Cardiac muscle cell (in vitro differentiated cells and primary cell): ENCODE measurements at regions not wholly inside any gene's neighbourhood (a gene's known extent, or its start where the extent isn't known, plus 50 kb on each side); places are given as distances from the start of the nearest gene placed in this dataset.
A peak's percentile ranks its signal among the peaks of the same experiment; 100 is the strongest.

Source experiments
- DNase-seq, 2 donors: peaks; one replicate each; pipeline versions ENCODE4 v3.0.0 to v3.0.0-alpha.2; 2010 to 2017; ENCODE audit warnings: low read depth in 1 of 2, low spot score in 1 of 2
- H3K27ac ChIP-seq: fragments of 200-600 bp; sonication (generic); 2 replicates; pipeline ENCODE4 v1.5.1; 2016
- H3K27me3 ChIP-seq: fragments of 200-600 bp; sonication (generic); 2 replicates; pipeline ENCODE4 v1.6.0; 2016; ENCODE audit warnings: control low read depth
- H3K36me3 ChIP-seq: fragments of 200-600 bp; sonication (generic); 2 replicates; pipeline ENCODE4 v1.5.1; 2016; ENCODE audit warnings: control low read depth
- H3K4me1 ChIP-seq: fragments of 200-600 bp; sonication (generic); 2 replicates; pipeline ENCODE4 v1.8.1; 2017; ENCODE audit warnings: low read depth, mild to moderate bottlenecking, mixed run types
- H3K4me3 ChIP-seq: fragments of 200-600 bp; sonication (generic); 2 replicates; pipeline ENCODE4 v1.5.1; 2016; ENCODE audit warnings: mild to moderate bottlenecking
- H3K9me3 ChIP-seq: fragments of 200-600 bp; sonication (generic); 2 replicates; pipeline ENCODE4 v1.5.1; 2017; ENCODE audit warnings: low read depth, mild to moderate bottlenecking, control low read depth
- TF ChIP-seq, protein P1 (sequence below): IDR thresholded peaks from 2 replicates; pipeline ENCODE4 v1.5.1; 2012; ENCODE audit warnings: low read depth, mild to moderate bottlenecking, low read length

DNA sequence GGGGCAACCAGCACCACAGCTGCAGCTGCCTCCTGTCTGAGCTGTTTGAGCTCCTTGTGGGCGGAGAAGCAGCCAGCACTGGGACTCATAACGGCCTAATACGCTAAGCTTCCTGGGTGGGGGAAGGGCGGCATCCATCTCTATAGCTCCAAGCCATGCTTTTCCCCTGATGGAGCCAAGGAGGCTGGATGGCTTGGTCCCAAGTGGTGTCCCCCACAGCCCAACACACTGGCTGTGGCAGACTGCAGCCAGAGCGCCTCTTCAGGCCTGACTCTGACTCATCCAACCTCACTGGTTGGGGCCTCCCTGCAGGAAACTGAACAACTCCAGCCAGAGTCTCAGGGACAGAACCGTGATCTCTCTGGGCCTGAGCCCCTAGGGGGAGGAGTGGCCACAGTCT lies 537.3 kb downstream of the SUCLA2 start:
- Histone ChIP-seq H3K4me1 (no peaks in the 10 kb centered on the region), H3K36me3 (no peaks in the 10 kb centered on the region), H3K4me3 (no peak overlapping the region), H3K9me3 (no peaks in the 10 kb centered on the region), H3K27me3 (no peaks in the 10 kb centered on the region), H3K27ac (no peak overlapping the region)
- TF ChIP-seq, protein P1, sequence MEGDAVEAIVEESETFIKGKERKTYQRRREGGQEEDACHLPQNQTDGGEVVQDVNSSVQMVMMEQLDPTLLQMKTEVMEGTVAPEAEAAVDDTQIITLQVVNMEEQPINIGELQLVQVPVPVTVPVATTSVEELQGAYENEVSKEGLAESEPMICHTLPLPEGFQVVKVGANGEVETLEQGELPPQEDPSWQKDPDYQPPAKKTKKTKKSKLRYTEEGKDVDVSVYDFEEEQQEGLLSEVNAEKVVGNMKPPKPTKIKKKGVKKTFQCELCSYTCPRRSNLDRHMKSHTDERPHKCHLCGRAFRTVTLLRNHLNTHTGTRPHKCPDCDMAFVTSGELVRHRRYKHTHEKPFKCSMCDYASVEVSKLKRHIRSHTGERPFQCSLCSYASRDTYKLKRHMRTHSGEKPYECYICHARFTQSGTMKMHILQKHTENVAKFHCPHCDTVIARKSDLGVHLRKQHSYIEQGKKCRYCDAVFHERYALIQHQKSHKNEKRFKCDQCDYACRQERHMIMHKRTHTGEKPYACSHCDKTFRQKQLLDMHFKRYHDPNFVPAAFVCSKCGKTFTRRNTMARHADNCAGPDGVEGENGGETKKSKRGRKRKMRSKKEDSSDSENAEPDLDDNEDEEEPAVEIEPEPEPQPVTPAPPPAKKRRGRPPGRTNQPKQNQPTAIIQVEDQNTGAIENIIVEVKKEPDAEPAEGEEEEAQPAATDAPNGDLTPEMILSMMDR: no peak
- DNase-seq: peak in 1 of 2 donors; percentile 63

DNA sequence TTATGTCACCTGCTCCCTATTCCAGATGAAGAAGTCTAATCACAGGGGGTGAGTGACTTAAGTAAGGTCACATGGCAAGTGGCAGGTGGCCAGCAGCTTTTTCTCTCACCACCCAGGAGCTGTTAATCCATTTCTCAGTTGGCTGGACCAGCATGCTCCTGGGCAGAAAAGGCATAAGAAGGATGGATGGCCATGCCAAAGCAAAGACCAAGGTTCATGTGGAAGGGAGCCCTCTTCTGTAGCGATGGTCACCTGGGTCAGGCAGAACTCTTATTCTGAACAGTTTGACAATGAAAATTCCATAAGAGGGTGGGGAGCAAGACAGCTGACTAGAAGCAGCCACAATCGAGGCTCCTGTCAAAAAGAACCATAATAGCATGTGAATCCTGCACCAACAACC lies 538.1 kb downstream of the SUCLA2 start:
- no peak for DNase-seq
- TF ChIP-seq, protein P1: no peak
- no peaks in the 10 kb centered on the region for H3K36me3 ChIP-seq

DNA sequence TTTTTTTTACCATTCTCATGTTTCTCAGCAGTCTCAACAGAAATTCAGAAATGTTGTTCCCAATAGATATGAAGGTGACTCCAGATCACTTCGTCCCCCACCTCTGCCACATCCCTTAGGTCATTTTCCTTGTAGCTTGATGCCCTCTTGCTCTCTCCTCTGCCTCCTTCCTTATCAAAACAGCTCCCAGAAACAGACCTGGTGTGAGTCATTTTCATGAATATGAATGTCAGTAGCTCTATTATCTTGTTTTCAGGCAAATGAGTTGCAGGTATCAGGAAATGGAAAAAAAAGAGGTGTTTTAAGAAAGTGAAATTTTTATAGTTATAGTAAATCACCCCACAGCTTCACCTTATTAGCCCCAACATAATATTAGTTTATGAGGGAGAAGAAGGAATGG lies 539.3 kb downstream of the SUCLA2 start:
- TF ChIP-seq, protein P1: no peak
- Histone ChIP-seq H3K27me3 (no peaks in the 10 kb centered on the region), H3K27ac (no peak overlapping the region), H3K36me3 (no peaks in the 10 kb centered on the region), H3K4me3 (no peak overlapping the region), H3K9me3 (no peaks in the 10 kb centered on the region), H3K4me1 (no peaks in the 10 kb centered on the region)
- DNase-seq: no peak

More for the DNA sequence above, 538.1 kb downstream of the SUCLA2 start:
- Histone ChIP-seq H3K27me3 (no peaks in the 10 kb centered on the region), H3K4me3 (no peak overlapping the region), H3K27ac (no peak overlapping the region), H3K9me3 (no peaks in the 10 kb centered on the region), H3K4me1 (no peaks in the 10 kb centered on the region)

DNA sequence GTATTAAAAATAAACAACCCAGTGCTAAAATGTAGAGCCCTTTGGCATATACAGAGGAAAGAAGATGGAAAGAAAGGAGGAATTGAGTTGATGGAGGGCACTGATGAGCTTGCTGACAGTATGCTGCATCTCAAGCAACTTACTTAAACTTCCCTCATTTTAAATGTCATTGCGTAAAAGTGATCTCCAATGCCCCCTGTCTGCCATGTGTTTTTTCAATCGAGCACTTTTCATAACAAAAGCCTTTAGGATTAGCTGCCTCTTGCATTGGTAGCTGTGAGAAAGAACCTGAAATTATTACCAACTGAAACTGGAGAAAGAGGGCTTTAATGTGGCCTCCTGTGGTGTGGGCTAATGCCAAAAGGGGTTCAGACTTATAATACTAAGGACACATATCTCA lies 541.6 kb downstream of the SUCLA2 start:
- Histone ChIP-seq H3K27ac (no peak overlapping the region), H3K27me3 (no peaks in the 10 kb centered on the region), H3K9me3 (no peaks in the 10 kb centered on the region), H3K4me1 (no peaks in the 10 kb centered on the region), H3K36me3 (no peaks in the 10 kb centered on the region), H3K4me3 (no peak overlapping the region)
- TF ChIP-seq, protein P1: peak; percentile 43
- DNase-seq: peak; percentile 4 to 51

DNA sequence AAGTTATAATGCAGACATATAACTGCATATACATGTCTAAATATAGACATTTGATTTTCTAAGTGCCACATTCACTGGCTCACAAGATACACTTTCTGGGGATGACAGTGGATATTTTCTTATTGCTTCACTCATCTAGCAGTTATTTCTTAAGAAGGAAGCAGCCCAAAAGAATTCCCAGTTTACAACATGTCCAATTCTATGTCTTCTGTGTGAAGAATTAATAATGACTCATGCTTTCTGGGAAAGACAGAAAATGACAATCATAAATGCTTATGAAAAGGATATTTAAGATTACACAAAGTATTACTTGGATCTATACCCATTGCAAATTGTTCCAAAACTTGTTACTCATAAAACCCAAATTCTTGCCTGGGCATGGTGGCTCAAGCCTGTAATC lies 543.4 kb downstream of the SUCLA2 start:
- H3K36me3 ChIP-seq: no peaks in the 10 kb centered on the region
- H3K9me3 ChIP-seq: no peaks in the 10 kb centered on the region
- H3K4me3 ChIP-seq: no peak overlapping the region
- H3K27me3 ChIP-seq: no peaks in the 10 kb centered on the region
- DNase-seq: peak in 1 of 2 donors; percentile 48
- H3K4me1 ChIP-seq: no peaks in the 10 kb centered on the region
- TF ChIP-seq, protein P1: no peak
- no peak overlapping the region for H3K27ac ChIP-seq

DNA sequence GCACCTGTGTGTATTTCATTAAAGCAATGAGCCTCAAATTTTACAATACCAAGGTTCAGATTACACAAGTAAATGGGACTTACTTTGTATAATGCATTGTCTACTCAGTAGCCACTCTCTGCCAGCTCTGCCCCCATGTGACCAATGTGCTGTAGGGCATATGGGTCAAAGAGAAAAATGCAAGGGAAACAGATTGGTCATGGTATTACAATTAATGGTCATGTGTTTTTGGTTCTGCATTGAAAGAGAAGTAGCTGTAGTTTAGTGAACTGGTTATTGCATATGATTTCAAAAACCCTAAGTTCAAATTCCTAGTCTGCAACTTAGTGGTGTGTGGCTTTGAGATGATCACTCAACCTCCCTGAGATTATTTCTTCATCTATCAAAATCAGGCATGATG lies 545.4 kb downstream of the SUCLA2 start:
- no peaks in the 10 kb centered on the region for H3K27me3 ChIP-seq
- DNase-seq: peak; percentile 20 to 23
- H3K27ac ChIP-seq: no peak overlapping the region
- TF ChIP-seq, protein P1: peak; percentile 13
- H3K4me1 ChIP-seq: no peaks in the 10 kb centered on the region
- H3K36me3 ChIP-seq: no peaks in the 10 kb centered on the region
- no peak overlapping the region for H3K4me3 ChIP-seq
- H3K9me3 ChIP-seq: no peaks in the 10 kb centered on the region
